GM21619 (cell line): ENCODE measurements at regions not wholly inside any gene's neighbourhood (a gene's known extent, or its start where the extent isn't known, plus 50 kb on each side); places are given as distances from the start of the nearest gene placed in this dataset.

Source experiments
- ATAC-seq: cut with Tn5 transposase; IDR thresholded peaks from one replicate; pipeline ENCODE4 v1.9.1; 2021; ENCODE audit not compliant: unreplicated experiment

DNA sequence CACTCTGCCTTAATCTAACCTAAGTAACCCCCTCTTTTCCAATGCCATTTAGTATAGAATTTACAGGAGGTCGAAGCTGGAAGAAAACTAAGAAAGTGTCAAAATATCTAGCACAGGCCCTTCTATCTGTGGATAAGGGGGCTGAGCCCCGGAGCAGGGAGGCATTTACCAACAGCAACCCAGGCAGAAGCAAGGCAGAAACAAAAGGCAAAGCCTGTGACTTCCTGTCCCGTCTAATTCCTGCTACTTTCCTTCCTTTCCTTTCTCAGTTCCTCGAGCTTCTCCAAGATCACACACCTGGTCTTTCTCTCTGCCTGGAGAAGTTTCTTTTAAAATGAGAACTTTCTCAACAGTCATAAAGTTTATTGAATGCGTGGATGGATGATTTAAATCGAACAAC, 146.0 kb downstream of the FOXA2 start:
- no peak for ATAC-seq

DNA sequence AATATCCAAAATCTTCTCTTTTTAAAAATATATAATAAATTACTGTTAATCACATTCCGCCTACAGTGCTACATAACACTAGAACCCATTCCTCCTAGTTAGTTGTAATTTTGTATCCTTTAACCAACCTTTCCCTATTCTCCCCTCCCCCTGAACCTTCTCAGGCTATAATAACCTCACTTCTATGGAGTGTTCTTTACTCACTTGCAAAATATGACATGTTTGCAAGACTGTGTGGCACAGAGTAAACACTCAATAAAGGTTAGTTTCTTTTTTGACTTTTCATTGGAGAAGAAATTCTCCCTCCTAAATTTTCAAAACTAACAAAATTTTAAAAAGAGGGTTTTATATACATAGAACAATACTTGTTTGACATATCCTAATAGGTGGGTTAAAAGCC, 147.0 kb downstream of the FOXA2 start:
- no peak for ATAC-seq

DNA sequence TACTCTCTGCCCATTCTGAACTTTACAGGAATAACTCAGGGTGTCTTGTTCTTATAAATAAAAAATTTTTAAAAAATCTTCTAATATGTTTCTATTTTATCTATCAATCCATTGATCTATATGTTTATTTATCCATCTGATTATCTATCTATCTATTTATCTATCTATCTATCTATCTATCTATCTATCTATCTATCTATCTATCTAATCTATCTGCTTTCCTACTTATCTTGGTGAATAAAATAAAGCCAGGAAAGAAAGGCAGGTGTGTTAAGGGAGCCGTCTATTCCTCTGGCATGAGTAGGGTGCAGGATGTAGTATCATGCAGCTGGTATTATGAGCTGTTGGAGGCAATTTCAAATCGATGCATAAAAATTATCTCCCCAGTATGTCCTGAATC, 153.0 kb downstream of the FOXA2 start:
- ATAC-seq = no peak

DNA sequence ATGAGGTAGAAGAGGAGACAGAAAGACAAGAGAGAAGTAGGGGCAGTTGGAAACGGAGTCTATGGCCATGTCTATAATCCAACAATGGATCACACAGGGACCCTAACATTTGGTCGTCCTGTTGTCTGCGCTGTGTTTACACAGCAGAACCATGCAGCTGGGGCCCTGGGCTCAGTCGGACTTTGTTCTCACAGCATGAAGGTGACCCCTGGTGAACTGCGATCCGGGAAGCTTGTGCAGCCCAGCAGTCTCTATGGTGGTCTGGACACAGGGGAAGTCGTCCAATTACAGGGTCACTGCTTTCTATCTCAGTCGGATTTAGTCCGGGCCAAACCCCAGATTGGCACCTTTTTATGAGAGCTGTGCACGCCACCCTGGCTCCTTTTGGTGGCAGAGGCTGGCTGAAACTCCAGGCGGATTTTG, 153.6 kb downstream of the FOXA2 start:
- ATAC-seq = no peak

DNA sequence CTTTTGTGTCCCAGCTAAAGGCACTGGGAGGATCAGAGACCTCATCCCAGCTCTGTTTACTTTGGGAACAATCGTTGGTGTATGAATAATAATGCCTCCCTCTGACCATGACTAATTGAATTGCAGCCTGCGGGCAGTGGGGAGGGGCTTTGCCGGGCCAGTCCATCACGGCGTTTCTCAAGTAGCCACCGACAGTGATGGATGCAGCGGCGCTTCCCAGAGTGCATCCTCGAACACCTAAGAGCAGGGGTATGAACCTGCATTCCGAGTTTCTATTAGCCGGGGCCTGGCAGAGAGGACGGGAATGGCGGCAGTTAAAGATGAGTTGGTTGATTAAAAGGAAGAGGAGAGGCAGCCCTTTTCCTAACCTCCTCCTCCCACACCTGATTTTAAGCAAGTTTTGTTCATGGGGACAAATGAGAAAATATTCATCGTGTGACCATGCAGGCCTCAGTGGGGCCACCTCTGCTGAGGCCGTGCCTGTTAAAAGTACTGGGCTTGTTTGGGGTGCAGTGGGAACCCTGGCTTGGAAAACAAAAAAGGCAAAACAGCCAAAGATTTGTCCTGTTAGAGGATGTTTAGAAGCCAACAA, 154.1 kb downstream of the FOXA2 start:
- ATAC-seq = no peak

DNA sequence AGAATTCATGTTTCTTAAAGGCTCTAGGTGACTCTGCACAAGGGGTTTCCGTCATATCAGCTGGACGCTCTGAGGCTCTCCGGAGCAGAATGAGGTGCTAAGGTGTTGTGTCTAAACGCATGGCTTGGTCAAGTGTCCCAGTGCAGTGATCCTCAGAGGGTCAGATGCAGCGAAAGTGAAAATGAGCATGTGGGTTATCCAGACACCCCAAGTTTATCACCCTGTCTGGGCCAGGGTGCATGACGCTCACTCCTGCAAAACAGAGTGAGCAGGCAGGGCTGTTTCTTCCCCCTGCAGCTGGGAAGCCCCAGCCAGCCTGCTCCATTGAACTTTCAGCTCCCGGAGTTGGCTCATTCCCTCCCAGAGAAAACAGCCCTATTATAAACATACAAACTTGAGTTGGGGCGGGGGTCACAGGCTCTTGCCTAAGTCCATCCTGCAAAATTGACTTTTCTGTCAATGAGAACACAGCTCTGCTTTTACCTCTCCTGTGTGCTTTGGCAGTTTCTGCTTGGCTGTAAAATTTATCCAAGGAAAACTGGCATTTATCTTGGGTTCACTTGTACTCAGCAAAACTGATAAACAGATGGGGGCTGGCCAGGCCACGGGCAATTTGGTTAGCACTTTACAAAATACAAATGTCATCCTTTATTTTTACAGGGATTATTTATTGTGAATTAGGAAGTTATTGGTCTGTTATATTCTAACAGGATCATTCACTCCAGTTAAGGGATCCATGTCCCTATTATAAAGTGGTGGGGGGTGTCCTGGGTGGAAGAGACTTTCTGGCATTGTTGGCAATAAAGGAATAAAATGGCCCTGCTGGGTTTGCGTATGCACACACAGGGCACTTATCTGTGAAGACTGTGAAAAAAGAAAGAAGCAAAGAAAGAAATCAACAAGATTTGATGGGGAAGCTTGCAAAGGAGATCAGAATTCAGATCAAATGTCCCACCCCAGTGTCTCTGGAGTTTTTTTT, 154.9 kb downstream of the FOXA2 start:
- ATAC-seq = no peak

DNA sequence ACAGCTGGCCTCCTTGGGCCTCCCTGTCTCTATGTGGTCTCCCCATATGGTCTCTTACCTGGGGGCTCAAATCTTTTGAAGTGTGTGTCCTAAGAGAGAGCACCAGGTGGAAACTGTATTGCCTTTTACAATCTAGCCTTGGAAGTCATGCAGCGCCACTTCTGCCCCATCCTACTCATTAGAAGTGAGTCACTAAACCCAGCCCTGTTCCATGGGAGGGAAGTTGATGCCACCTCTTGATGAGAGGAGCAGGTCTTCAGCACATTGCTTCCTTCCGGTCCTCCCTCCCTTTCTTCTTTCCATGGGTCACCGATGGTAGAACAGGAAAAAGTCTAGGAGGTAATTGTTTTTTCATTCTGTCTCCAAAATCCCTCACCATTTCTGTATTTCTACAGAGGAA, 156.3 kb downstream of the FOXA2 start:
- ATAC-seq = no peak

DNA sequence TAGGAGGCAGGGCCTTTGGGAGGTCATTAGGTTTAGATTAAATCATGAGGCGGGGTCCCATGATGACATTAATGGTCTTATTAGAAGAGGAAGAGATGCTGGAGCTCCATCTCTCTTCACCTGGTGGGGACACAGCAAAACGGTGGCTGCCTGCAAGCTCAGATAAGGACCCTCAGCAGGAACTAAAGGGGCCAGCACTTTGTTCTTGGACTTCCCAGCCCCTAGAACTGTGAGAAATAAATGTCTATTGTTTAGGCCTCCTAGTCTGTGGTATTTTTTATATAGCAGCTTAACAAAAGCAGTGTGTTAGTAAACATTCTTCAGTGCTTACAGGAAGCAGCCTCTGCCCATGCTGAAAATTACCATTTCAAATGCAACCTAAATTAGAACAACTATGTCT, 157.6 kb downstream of the FOXA2 start:
- no peak for ATAC-seq

DNA sequence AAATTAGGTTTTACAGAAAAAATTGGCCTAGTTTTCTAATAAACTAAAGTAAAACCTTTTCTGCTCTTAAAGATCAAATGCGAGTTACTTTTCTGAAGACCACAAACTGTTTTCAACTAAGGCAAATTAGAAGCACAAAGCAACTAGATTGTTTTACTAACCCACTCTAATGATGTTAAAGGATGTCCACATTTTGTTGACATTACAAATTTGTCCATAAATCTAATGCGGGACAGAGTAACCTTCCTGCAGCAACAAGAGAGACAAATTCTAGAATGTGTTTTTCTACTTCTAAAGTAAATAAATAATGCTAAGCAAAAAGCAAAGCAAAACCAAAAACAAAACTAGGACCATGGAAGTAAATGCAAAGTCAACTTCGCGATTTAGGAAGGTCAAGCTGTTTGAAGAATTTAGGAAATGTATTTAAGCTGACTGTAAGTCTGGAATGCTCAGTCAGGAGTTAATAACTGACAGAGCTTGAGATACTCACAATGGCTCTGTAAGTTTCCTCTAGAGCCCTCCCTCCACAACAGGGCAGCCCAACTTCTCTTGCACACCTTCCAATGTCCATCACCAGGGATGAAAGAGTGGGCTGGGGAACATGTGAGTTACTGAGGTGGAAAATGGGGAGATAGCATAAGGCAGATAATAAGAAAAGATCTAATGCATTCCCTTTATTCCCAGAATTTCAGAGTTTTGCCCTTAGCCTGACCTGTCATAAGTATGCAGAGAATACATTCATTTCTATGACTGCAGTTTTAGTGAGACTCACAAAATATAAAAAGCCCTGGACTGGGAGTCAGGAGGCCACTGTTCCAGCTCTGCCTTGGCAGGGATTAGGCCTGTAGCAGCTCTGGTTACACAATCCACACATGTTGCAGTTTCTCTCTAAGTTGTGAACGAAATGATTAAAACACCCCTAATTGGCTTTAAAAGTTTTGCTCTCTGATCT, 158.8 kb downstream of the FOXA2 start:
- no peak for ATAC-seq

DNA sequence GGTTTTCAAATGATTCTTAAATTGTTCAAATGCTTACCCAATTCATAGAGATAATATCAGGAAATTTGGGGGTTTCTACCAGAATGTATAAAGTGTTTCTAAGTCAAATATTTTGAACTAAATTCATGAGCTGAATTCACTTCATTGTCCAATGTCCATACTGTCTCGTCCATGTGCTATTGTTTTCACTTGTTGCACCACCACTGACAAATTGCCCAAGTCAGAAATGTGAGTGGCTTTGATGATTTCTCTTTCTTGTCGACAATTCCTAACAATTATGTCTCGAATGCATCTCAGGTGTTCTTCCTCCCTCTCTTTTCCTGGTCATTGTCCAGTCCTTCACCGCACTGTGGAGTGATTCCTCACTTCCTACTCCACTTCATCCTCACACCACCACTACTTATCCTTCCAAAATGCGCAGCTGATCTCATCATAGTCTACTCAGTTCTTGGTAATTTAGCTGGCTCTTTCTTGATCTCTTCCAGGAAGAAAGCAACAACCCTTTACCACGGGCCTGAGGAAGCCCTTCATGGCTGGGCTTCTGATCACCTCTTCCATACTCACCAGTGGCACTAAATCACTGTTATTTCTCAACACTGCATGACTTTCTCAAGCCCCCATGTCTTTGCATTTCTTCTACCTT, 161.1 kb downstream of the FOXA2 start:
- ATAC-seq = no peak

DNA sequence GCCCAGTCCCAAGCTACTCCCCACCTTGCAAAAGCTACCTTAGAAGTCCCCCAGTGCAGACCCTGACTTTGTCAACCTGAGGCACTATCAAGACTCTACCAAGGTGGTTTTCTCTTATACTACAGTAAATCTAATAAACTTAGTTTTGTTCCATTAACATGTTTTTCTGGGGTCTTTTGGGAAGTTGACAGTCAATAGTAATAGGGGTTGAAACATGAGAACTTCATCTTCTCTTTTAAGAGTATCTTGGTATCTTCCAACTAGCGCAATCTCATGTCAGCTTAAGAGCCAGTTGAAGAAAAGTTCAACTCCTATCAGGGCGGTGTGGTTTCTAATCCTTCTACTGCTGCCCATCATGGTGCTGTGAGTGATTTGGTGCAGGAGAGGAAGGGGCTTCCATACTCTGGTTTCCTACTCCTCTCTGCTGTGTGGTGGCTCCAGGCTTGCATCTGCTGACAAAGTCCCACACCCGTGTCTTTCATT, 164.2 kb downstream of the FOXA2 start:
- ATAC-seq = no peak

DNA sequence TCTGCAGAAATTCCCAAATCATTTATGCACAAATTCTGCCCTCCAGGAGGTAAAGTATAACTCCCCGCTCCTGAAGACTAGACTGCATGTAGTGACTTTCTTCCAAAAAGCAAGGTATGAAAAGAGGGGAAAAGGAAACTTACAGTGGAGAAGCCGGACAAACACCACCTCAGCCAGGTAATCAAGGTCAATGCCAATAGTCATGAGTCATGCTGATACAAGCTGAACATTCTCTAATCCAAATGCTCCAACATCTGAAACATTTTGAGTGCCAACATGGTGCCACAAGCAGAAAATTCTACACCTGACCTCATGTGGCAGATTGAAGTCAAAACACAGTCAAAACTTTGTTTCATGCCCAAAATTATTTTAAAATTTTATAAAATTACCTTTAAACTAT, 165.6 kb downstream of the FOXA2 start:
- ATAC-seq = no peak

DNA sequence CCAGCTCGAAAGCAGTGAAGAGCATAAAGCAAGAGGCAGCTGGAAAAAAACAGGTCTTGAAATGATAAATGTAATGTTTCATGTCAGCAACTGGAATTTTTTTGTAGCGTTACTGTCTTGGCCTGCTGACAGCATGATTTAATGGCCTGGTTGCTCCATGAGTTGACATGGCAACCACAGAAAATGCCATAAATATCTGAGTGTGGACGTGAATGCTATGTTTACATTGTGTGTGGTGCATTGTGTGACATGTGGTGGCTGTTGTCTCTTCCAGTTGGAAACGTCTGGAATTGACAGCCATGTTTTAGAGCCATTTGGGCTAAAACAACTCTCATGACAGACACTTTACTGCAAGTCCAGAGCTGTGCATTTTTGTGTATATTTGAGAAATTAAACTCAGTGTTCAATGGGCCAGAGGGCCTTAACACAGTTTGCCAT, 170.0 kb downstream of the FOXA2 start:
- ATAC-seq = no peak

DNA sequence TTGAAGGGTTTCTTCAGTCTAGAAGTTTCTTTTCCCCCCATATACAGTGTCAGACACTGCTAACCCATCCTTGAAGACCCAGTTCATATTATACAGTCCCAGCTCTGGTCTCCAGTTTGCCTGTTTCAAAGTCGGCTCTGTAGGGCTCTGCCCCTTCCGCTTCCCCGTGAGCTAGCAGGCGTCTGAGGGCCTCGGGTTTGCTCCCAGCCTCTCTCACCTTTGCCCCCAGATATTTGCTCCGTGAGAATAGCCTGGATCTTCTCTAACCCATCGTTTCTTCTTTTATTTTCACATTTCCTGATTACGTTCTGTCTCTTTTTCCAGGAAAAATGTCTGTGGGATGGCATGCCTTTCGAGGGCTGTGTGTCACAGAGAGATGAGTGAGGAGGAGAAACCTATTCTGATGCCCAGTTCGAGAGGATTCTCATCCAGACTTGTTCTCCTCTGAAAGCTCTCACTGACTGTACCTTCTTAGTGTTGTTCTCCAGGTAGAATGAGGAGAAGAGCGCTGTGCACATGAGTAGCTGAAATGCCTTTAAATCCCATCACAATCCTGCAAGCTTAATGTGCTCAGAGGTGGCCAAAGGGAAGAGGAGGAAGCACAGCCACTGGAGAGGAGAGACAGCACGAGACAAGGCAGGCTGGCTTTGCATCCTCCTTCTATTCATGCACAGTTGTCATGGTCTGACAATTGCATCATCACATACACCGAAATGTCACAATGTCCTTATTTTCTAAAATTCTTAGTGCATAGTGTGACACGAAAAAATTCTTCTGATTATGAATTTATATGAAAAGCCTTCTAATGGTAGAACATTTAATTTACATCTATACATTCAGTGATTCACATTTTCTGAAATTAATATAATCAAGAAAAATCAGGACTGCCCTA, 171.1 kb downstream of the FOXA2 start:
- ATAC-seq = no peak

DNA sequence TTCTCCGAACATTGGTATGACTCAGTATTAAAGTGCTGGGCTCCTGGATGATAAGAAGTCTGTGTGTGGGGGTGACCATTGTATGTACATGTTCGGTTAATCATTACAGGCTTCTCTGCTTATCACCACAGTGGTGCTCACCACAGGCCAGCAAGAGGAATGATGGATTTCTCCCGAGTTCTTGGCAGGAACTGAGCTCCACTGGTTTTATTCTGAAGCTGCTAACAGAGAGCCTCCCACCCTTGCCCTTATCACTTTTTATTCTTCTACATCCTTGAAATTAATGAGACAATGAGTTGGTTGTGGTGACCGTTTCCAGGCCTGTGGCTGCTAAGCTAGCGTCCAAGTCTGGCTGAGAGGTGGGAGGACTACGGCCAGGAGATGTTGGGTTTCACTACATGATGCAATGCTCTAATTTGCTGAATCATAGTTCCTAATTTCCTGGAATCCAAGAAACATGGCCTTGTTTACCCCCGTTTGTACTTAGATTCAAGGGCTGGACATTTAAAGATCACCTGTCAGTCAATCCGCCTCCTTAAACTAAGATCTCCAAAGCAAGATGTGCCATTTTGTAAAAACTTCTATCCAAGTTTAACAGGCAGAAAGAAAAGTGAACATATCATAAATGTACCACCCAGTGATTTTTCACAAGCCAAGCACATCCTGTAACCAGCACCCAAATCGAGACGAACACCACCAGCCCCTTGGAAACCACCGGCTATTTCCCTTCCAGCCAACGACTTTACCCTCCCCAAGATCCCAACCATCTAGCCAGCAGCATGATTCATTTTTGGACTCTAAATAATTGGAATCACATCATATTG, 172.5 kb downstream of the FOXA2 start:
- no peak for ATAC-seq

DNA sequence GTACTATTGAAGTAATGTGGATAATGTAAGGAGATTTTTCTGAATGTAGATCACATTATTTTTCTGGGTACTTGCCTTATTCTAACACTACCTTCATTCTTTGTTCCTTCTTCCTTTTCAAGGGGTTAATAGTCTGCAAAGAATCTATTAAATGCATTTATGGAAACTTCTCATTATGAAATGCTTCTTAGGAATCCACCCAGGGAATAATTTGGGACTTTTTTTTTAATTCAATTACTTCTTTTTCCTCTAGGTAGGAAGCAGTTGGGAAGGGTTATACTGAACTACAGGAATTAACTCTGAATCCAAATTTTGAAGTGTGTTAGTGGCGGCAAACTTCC, 173.1 kb downstream of the FOXA2 start:
- no peak for ATAC-seq

DNA sequence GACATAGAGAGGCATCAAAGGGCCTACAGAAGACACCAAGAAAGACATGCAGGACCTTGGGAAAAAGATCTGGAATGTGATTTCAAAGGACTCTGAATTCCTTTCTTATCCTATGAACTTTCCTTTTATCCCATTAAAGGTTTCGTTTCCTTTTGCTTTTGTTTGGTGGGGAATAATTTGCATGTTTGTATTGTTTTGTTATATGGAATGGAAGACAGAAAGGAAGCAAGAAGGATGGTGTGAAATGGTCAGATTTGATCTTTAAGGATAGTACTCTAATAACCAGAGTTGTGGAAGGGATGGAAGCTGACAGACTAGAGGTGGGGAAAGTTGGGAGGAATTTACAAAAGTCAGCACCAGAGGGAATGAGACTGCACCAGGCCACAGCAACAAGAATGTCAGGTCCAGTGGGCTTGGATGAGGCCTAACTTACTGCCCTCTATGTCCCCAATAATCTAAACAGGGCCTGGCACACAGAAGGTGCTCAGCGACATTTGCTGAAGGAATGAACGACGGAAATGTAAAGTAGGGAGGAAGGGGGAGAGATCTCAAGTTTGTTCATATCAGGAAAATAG, 173.7 kb downstream of the FOXA2 start:
- no peak for ATAC-seq

DNA sequence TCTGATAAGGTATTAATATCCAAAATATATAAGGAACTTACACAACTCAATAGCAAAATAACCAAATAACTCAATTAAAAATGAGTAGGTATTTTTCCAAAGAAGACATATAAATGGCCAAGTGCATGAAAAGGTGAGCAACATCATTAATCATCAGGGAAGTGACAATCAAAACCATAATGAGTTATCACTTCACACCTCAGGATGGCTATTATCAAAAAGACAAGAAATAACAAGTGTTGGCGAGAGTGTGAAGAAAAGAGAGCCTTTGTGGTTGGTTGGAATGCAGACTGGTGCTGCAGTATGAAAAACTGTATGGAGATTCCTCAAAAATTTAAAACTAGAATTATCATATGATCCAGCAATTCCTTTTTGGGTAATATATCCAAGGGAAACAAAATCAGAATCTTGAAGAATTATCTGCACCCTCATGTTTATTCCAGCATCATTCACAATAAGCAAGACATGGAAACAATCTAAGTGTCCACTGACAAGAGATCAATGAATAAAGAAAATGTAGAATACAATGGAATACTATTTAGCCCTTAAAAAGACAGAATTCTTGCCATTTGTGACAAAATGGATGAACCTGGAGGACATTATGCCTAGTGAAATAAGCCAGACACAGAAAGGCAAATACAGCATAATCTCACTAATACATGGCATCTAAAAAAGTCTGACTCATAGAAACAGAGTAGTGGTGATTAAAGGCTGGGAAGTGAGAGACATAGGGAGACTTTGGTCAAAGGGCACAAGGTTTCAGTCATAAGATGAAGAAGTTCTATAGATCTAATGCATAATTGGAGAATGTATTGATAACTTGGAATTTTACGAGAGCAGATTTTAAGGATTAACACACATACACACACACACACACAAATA, 175.6 kb downstream of the FOXA2 start:
- no peak for ATAC-seq
